ENCODE measurements at regions not wholly inside any gene's neighbourhood (a gene's known extent, or its start where the extent isn't known, plus 50 kb on each side); places are given as distances from the start of the nearest gene placed in this dataset.
A peak's percentile ranks its signal among the peaks of the same experiment; 100 is the strongest.

DNA sequence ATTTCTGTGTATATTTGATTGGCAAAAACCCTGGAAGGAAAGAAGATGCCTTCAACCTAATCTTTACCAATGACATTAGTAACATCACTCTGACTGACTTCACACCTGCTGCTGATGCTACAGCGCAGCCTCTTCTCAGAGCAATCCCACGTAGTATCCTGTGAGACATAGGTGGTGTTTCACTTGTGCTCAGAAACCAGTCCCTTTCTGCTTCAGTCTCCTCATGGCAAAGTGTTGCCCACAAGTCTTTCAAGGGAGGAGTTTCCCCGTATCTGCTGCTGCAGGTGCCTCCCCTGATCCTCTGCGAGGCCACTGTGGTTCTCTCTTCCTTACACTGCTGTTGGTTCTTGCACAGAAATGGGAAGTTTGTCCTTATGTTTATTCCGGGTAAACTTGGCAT lies 433.2 kb upstream of the TNP1 start:
- Histone ChIP-seq H3K9me3 (peaks cover 0 to 7% of the 10 kb centered on the region in 2 donors), H3K27me3 (no peaks in the 10 kb centered on the region), H3K27ac (no peak overlapping the region), H3K4me1 (peaks cover 0 to 3% of the 10 kb centered on the region in 2 donors), H3K4me3 (no peak overlapping the region), H3K36me3 (no peaks in the 10 kb centered on the region)
- no peak for TF ChIP-seq POLR2A (IDR thresholded peaks at IDR 0.05)
- TF ChIP-seq, protein P1, sequence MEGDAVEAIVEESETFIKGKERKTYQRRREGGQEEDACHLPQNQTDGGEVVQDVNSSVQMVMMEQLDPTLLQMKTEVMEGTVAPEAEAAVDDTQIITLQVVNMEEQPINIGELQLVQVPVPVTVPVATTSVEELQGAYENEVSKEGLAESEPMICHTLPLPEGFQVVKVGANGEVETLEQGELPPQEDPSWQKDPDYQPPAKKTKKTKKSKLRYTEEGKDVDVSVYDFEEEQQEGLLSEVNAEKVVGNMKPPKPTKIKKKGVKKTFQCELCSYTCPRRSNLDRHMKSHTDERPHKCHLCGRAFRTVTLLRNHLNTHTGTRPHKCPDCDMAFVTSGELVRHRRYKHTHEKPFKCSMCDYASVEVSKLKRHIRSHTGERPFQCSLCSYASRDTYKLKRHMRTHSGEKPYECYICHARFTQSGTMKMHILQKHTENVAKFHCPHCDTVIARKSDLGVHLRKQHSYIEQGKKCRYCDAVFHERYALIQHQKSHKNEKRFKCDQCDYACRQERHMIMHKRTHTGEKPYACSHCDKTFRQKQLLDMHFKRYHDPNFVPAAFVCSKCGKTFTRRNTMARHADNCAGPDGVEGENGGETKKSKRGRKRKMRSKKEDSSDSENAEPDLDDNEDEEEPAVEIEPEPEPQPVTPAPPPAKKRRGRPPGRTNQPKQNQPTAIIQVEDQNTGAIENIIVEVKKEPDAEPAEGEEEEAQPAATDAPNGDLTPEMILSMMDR (IDR thresholded peaks at IDR 0.05) = no peak
- intact Hi-C loops (cut with DNase I; ENCODE audit: low total_unique reads) = no loop called here
- no peak for DNase-seq

DNA sequence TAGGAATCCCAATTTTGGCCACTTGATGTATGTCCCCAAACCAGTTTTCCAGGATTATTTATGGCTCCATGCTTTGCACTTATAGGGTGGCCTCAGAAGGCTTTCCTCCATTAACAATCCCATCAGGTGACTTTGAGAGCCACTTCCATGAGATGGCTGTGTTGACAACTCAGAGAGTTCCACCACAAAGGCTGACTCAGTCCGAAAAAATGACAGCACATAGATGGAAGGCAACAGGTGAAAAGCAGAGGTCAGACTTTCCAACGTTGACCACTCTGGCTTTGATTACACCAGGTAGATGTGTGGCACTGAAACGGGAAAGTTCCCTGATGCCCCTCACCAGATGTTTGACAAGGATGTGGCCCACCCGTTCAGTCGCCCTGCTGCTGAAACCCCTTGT lies 431.4 kb upstream of the TNP1 start:
- no peak for TF ChIP-seq POLR2A (IDR thresholded peaks at IDR 0.05)
- Histone ChIP-seq H3K27ac (no peak overlapping the region), H3K36me3 (no peaks in the 10 kb centered on the region), H3K4me3 (no peak overlapping the region), H3K9me3 (no peaks in the 10 kb centered on the region), H3K4me1 (peaks cover 0 to 3% of the 10 kb centered on the region in 2 donors), H3K27me3 (no peaks in the 10 kb centered on the region)
- intact Hi-C loops (cut with DNase I; ENCODE audit: low total_unique reads) = no loop called here
- DNase-seq = no peak

- Histone ChIP-seq H3K36me3 (no peaks in the 10 kb centered on the region), H3K27ac (peak overlapping the region; percentile 56 to 66), H3K27me3 (no peaks in the 10 kb centered on the region), H3K4me1 (peaks cover 0 to 3% of the 10 kb centered on the region in 2 donors), H3K4me3 (no peak overlapping the region), H3K9me3 (no peaks in the 10 kb centered on the region)
- DNase-seq = no peak
- intact Hi-C loops (cut with DNase I; ENCODE audit: low total_unique reads) = no loop called here
- no peak for TF ChIP-seq POLR2A (IDR thresholded peaks at IDR 0.05)
- TF ChIP-seq, protein P1 (IDR thresholded peaks at IDR 0.05) = no peak
These were observed 430.6 kb upstream of the TNP1 start for GRCh38 chr2:217290467-217290866.

DNA sequence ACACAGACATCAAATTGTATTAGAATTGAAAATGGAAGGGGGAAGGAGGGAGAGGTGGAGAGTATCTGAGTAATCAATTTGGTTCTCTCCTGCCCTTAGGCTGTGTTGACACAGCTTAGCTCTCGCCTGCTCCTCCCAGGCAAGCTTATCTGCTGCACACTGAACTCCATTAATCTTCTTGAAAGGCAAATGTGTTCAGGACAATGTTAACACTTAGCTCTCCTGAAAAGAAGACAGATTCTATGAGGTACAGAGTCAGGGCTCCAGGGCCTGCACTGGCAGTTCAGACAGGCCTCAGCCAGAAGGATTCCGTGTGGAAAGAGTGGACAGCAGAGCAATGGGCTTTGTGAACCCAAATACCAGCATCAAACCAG lies 430.0 kb upstream of the TNP1 start:
- intact Hi-C loops (cut with DNase I; ENCODE audit: low total_unique reads) = no loop called here
- H3K4me1 ChIP-seq = peaks cover 0 to 3% of the 10 kb centered on the region in 2 donors
- peak overlapping the region; percentile 56 to 66 for H3K27ac ChIP-seq

DNA sequence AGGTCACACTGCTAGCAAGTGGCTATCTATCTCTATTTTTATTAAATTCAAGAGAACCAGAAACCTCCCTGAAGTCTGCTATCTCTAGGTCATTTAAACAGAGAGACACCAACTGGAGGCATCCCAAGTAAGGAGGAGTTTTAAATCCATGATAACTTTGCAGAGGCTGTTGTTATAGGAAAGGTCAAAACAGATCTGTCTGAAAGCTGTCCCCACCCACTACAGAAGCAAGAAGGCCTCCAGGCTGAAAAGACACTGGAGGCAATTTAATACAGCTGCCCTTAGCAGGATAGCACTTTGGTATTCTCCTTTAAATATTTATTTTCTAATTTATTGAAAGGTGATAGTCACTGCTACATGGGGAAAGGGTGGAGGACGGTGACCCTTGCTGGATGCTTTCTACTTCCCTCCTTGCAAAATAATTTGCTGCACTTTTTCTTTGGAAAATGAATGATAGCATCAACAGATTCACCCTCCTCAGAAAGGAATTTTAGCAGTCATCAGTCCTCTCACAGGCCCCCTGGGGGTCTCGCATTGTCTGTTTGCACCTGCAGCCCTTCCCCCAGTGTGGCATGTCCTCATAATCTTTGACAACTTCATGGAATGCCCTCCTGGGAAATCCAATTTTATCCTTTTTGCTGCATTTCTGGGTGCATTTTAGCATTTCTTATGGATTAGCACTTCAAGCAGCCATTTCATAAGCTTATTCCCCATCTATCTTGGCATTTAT lies 429.5 kb upstream of the TNP1 start:
- peaks cover 0 to 3% of the 10 kb centered on the region in 2 donors for H3K4me1 ChIP-seq
- no peaks in the 10 kb centered on the region for H3K9me3 ChIP-seq
- H3K27ac ChIP-seq = peak overlapping the region; percentile 56 to 66
- no peaks in the 10 kb centered on the region for H3K36me3 ChIP-seq
- no peak for DNase-seq
- H3K27me3 ChIP-seq = no peaks in the 10 kb centered on the region
- no peak overlapping the region for H3K4me3 ChIP-seq
- TF ChIP-seq, protein P1 (IDR thresholded peaks at IDR 0.05) = no peak
- TF ChIP-seq POLR2A (IDR thresholded peaks at IDR 0.05) = no peak
- intact Hi-C loops (cut with DNase I; ENCODE audit: low total_unique reads) = no loop called here

More for the DNA sequence above, 430.0 kb upstream of the TNP1 start:
- no peak for DNase-seq
- Histone ChIP-seq H3K4me3 (no peak overlapping the region), H3K9me3 (no peaks in the 10 kb centered on the region), H3K36me3 (no peaks in the 10 kb centered on the region), H3K27me3 (no peaks in the 10 kb centered on the region)
- TF ChIP-seq, protein P1 (IDR thresholded peaks at IDR 0.05) = no peak
- TF ChIP-seq POLR2A (IDR thresholded peaks at IDR 0.05) = no peak

Data from uterus (tissue), 3 donors.